Tibial nerve (tissue), 4 donors: ENCODE measurements at regions not wholly inside any gene's neighbourhood (a gene's known extent, or its start where the extent isn't known, plus 50 kb on each side); places are given as distances from the start of the nearest gene placed in this dataset.

ENCODE experiments used
- EP300 ChIP-seq, 2 donors: sonication (generic); formaldehyde crosslinking; IDR thresholded peaks; one replicate each; pipeline ENCODE4 v1.6.1; 2017; ENCODE audit warnings: antibody characterized with exemption in 2 of 2, mild to moderate bottlenecking in 1 of 2
- POLR2A ChIP-seq, 2 donors: fragments of 450-650 bp; IDR thresholded peaks; one replicate each; pipeline ENCODE4 v1.6.1; 2017; ENCODE audit warnings: antibody characterized with exemption in 2 of 2, mild to moderate bottlenecking in 2 of 2, moderate library complexity in 2 of 2
- TF ChIP-seq, protein P1 (sequence below), 5 experiments: fragments of 200-600 bp in 3 of 5; fragments of 450-650 bp in 2 of 5; sonication (generic) in 3 of 5; IDR thresholded peaks; one replicate each; pipeline ENCODE4 v1.5.1; 2016 to 2019; ENCODE audit warnings: antibody characterized with exemption in 5 of 5, mild to moderate bottlenecking in 3 of 5, moderate library complexity in 2 of 5

DNA sequence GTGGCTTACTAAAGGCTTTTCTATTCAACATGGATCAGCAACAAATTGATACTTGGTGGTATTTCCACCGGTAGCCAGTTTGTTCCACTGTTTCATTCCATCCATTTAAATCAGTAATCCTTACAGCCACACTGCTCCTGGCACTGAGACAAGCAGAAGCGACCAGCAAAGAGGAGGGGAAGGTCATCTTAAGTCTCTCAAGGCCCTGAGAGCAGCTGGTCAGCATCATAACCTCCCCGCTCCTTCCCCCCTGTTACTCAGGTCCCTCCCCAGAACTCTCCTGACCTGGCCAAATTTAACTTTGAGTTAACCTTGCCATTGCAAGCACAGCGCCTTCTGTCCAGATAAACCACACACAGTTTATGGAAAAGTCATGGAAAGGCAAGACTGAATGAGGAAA is 331.3 kb upstream of the KLF3 start:
- TF ChIP-seq, protein P1, sequence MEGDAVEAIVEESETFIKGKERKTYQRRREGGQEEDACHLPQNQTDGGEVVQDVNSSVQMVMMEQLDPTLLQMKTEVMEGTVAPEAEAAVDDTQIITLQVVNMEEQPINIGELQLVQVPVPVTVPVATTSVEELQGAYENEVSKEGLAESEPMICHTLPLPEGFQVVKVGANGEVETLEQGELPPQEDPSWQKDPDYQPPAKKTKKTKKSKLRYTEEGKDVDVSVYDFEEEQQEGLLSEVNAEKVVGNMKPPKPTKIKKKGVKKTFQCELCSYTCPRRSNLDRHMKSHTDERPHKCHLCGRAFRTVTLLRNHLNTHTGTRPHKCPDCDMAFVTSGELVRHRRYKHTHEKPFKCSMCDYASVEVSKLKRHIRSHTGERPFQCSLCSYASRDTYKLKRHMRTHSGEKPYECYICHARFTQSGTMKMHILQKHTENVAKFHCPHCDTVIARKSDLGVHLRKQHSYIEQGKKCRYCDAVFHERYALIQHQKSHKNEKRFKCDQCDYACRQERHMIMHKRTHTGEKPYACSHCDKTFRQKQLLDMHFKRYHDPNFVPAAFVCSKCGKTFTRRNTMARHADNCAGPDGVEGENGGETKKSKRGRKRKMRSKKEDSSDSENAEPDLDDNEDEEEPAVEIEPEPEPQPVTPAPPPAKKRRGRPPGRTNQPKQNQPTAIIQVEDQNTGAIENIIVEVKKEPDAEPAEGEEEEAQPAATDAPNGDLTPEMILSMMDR (IDR thresholded peaks at IDR 0.05): no peak
- TF ChIP-seq EP300 (IDR thresholded peaks at IDR 0.05) (no peak), POLR2A (IDR thresholded peaks at IDR 0.05) (no peak)
